Neuron (in vitro differentiated cells): ENCODE measurements at regions not wholly inside any gene's neighbourhood (a gene's known extent, or its start where the extent isn't known, plus 50 kb on each side); places are given as distances from the start of the nearest gene placed in this dataset.
A peak's percentile ranks its signal among the peaks of the same experiment; 100 is the strongest.

Source experiments
- H2AFZ ChIP-seq: one replicate; pipeline ENCODE4 v1.6.1; 2013; ENCODE audit warnings: low read depth, mild to moderate bottlenecking, inconsistent platforms, low read length, moderate library complexity
- H3K27me3 ChIP-seq: one replicate; pipeline ENCODE4 v1.6.1; 2013; ENCODE audit warnings: low read length; ENCODE audit not compliant: insufficient read depth
- H3K36me3 ChIP-seq: one replicate; pipeline ENCODE4 v1.6.1; 2013; ENCODE audit warnings: low read length; ENCODE audit not compliant: insufficient read depth
- H3K4me1 ChIP-seq: one replicate; pipeline ENCODE4 v1.6.1; 2013; ENCODE audit warnings: low read length; ENCODE audit not compliant: insufficient read depth
- H3K4me3 ChIP-seq: 2 replicates; pipeline ENCODE4 v1.5.1; 2013; ENCODE audit warnings: mild to moderate bottlenecking, low read length, moderate library complexity
- H3K9me3 ChIP-seq: one replicate; pipeline ENCODE4 v1.6.1; 2013; ENCODE audit warnings: low read length

- Histone ChIP-seq H3K36me3 (no peaks in the 10 kb centered on the region), H2AFZ (no peak overlapping the region), H3K27me3 (peaks cover under 1% of the 10 kb centered on the region), H3K4me1 (peaks cover 5% of the 10 kb centered on the region), H3K9me3 (no peaks in the 10 kb centered on the region), H3K4me3 (no peak overlapping the region)
These were observed 62.6 kb upstream of the MTPN start for GRCh38 chr7:136039577-136040345.

GRCh38 chr7:136036336-136036735, 59.2 kb upstream of the MTPN start:
- Histone ChIP-seq H3K4me3 (no peak overlapping the region), H3K9me3 (no peaks in the 10 kb centered on the region), H3K36me3 (no peaks in the 10 kb centered on the region), H3K4me1 (peaks cover 5% of the 10 kb centered on the region), H3K27me3 (no peaks in the 10 kb centered on the region), H2AFZ (peak overlapping the region; percentile 45)

GRCh38 chr7:136034132-136034531, 57.0 kb upstream of the MTPN start:
- H3K9me3 ChIP-seq = no peaks in the 10 kb centered on the region
- no peaks in the 10 kb centered on the region for H3K27me3 ChIP-seq
- no peak overlapping the region for H3K4me3 ChIP-seq
- H3K4me1 ChIP-seq = peaks cover 5% of the 10 kb centered on the region
- H3K36me3 ChIP-seq = no peaks in the 10 kb centered on the region
- H2AFZ ChIP-seq = no peak overlapping the region

GRCh38 chr7:136033413-136034031, 56.4 kb upstream of the MTPN start:
- Histone ChIP-seq H3K4me3 (no peak overlapping the region), H3K9me3 (no peaks in the 10 kb centered on the region), H3K4me1 (peaks cover 5% of the 10 kb centered on the region), H2AFZ (no peak overlapping the region), H3K27me3 (no peaks in the 10 kb centered on the region), H3K36me3 (no peaks in the 10 kb centered on the region)

- Histone ChIP-seq H3K4me3 (no peak overlapping the region), H2AFZ (no peak overlapping the region), H3K9me3 (no peaks in the 10 kb centered on the region), H3K36me3 (no peaks in the 10 kb centered on the region), H3K4me1 (no peaks in the 10 kb centered on the region), H3K27me3 (no peaks in the 10 kb centered on the region)
These were observed 53.7 kb upstream of the MTPN start for GRCh38 chr7:136030867-136031318.

- H2AFZ ChIP-seq = no peak overlapping the region
- H3K4me1 ChIP-seq = no peaks in the 10 kb centered on the region
- no peaks in the 10 kb centered on the region for H3K9me3 ChIP-seq
- no peaks in the 10 kb centered on the region for H3K36me3 ChIP-seq
- no peaks in the 10 kb centered on the region for H3K27me3 ChIP-seq
- H3K4me3 ChIP-seq = no peak overlapping the region
These were observed 53.2 kb upstream of the MTPN start for GRCh38 chr7:136030330-136030729.

- Histone ChIP-seq H3K9me3 (no peaks in the 10 kb centered on the region), H3K4me1 (no peaks in the 10 kb centered on the region), H3K27me3 (no peaks in the 10 kb centered on the region), H2AFZ (no peak overlapping the region), H3K4me3 (no peak overlapping the region), H3K36me3 (no peaks in the 10 kb centered on the region)
These were observed 50.0 kb upstream of the MTPN start for GRCh38 chr7:136027160-136027559.
